ENCODE measurements at regions not wholly inside any gene's neighbourhood (a gene's known extent, or its start where the extent isn't known, plus 50 kb on each side); places are given as distances from the start of the nearest gene placed in this dataset.

GRCh38 chr5:38022631-38023030 lies 182.8 kb upstream of the GDNF start:
- FAIRE-seq (no peak), DNase-seq (ENCODE audit: insufficient read length, low spot score) (no peak)
- no peak for TF ChIP-seq CTCF (IDR thresholded peaks at IDR 0.05; ENCODE audit: insufficient read depth, missing control alignments)

- no peak for DNase-seq (ENCODE audit: insufficient read length, low spot score)
- FAIRE-seq, result no peak
- no peak for TF ChIP-seq CTCF (IDR thresholded peaks at IDR 0.05; ENCODE audit: insufficient read depth, missing control alignments)
Observed at GRCh38 chr5:38018016-38018415, 178.2 kb upstream of the GDNF start.

GRCh38 chr5:38013107-38013506 lies 173.3 kb upstream of the GDNF start:
- DNase-seq (ENCODE audit: insufficient read length, low spot score) (no peak), FAIRE-seq (no peak)
- TF ChIP-seq CTCF (IDR thresholded peaks at IDR 0.05; ENCODE audit: insufficient read depth, missing control alignments), result no peak

- FAIRE-seq (no peak), DNase-seq (ENCODE audit: insufficient read length, low spot score) (no peak)
- no peak for TF ChIP-seq CTCF (IDR thresholded peaks at IDR 0.05; ENCODE audit: insufficient read depth, missing control alignments)
Observed at GRCh38 chr5:38011668-38012188, 171.9 kb upstream of the GDNF start.

GRCh38 chr5:38009749-38010358 lies 170.0 kb upstream of the GDNF start:
- FAIRE-seq (no peak), DNase-seq (ENCODE audit: insufficient read length, low spot score) (no peak)
- TF ChIP-seq CTCF (IDR thresholded peaks at IDR 0.05; ENCODE audit: insufficient read depth, missing control alignments), result no peak

- TF ChIP-seq CTCF (IDR thresholded peaks at IDR 0.05; ENCODE audit: insufficient read depth, missing control alignments), result no peak
- DNase-seq (ENCODE audit: insufficient read length, low spot score), result no peak
Observed at GRCh38 chr5:38008198-38008597, 168.4 kb upstream of the GDNF start.

GRCh38 chr5:37999593-37999992 lies 159.8 kb upstream of the GDNF start:
- no peak for FAIRE-seq
- no peak for DNase-seq (ENCODE audit: insufficient read length, low spot score)

More at GRCh38 chr5:38008198-38008597, 168.4 kb upstream of the GDNF start:
- no peak for FAIRE-seq

More at GRCh38 chr5:37999593-37999992, 159.8 kb upstream of the GDNF start:
- no peak for TF ChIP-seq CTCF (IDR thresholded peaks at IDR 0.05; ENCODE audit: insufficient read depth, missing control alignments)

All from D721Med (cell line).